Esophagus muscularis mucosa (tissue), 4 donors: ENCODE measurements at regions not wholly inside any gene's neighbourhood (a gene's known extent, or its start where the extent isn't known, plus 50 kb on each side); places are given as distances from the start of the nearest gene placed in this dataset.

Experiments used
- EP300 ChIP-seq: sonication (generic); formaldehyde crosslinking; IDR thresholded peaks from one replicate; pipeline ENCODE4 v1.6.1; 2017; ENCODE audit warnings: antibody characterized with exemption
- POLR2A ChIP-seq: fragments of 450-650 bp; IDR thresholded peaks from one replicate; pipeline ENCODE4 v1.6.1; 2017; ENCODE audit warnings: antibody characterized with exemption, moderate library complexity, mild to moderate bottlenecking, low read depth
- POLR2AphosphoS5 ChIP-seq, 2 donors: sonication (generic); formaldehyde crosslinking; IDR thresholded peaks; one replicate each; pipeline ENCODE4 v1.6.1; 2017; ENCODE audit warnings: antibody characterized with exemption in 2 of 2
- TF ChIP-seq, protein P1 (sequence below), 3 experiments: fragments of 200-600 bp in 2 of 3; fragments of 450-650 bp in 1 of 3; sonication (generic) in 2 of 3; IDR thresholded peaks; one replicate each; pipeline ENCODE4 v1.5.1; 2017 to 2019; ENCODE audit warnings: antibody characterized with exemption in 3 of 3, mild to moderate bottlenecking in 2 of 3, moderate library complexity in 1 of 3

DNA sequence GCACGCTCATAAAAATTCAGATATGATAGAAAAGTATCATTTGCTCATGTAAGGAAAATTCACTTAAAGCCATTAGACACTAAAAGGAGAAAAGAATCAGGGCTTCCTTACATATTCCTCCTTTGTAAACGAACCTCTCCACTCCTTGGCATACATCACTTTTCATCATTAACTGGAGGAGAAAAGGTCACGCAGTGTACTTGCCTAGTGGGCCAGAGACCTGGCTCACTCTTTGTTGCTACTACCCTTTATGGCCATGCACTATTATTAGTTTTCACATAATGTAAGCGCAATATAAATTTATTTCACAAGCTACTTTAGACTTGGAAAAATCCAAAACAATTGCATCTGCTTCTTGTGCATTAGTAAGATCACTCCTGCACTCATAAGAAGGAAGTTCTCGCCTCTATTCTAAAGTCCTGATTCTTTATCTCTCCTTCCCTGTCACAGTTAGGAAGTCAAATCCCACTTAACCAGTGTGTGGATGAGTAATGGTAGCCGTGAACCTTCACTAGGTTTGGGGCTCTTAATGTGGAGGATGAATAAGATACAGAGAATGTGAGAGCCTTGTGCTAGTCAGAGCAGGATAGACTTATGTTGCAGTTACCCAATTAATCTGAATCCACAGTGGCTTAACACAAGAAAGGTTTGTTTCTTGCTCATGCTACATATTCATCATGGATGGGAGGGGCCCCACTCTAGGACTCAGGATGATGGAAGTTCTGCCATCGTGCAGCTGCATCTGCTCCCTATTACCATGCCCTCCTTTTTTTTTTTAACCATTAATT is 115.0 kb upstream of the GLS start:
- TF ChIP-seq POLR2A (no peak), POLR2AphosphoS5 (IDR thresholded peaks at IDR 0.05) (no peak), EP300 (no peak)
- TF ChIP-seq, protein P1, sequence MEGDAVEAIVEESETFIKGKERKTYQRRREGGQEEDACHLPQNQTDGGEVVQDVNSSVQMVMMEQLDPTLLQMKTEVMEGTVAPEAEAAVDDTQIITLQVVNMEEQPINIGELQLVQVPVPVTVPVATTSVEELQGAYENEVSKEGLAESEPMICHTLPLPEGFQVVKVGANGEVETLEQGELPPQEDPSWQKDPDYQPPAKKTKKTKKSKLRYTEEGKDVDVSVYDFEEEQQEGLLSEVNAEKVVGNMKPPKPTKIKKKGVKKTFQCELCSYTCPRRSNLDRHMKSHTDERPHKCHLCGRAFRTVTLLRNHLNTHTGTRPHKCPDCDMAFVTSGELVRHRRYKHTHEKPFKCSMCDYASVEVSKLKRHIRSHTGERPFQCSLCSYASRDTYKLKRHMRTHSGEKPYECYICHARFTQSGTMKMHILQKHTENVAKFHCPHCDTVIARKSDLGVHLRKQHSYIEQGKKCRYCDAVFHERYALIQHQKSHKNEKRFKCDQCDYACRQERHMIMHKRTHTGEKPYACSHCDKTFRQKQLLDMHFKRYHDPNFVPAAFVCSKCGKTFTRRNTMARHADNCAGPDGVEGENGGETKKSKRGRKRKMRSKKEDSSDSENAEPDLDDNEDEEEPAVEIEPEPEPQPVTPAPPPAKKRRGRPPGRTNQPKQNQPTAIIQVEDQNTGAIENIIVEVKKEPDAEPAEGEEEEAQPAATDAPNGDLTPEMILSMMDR (IDR thresholded peaks at IDR 0.05): no peak
